NOMO-1 treated with DMSO at 0.1 percent for 48 hours (cell line): ENCODE measurements at regions not wholly inside any gene's neighbourhood (a gene's known extent, or its start where the extent isn't known, plus 50 kb on each side); places are given as distances from the start of the nearest gene placed in this dataset.
"Not testable (repeated sequence)": the region's sequence is repeated elsewhere in the genome, so short reads cannot be mapped to it uniquely, and the experiment has no call there.

Source experiments
- DNase-seq: peaks from one replicate; lab custom pipeline; 2025; ENCODE audit not compliant: unreplicated experiment; lab: John Stamatoyannopoulos, UW

DNA sequence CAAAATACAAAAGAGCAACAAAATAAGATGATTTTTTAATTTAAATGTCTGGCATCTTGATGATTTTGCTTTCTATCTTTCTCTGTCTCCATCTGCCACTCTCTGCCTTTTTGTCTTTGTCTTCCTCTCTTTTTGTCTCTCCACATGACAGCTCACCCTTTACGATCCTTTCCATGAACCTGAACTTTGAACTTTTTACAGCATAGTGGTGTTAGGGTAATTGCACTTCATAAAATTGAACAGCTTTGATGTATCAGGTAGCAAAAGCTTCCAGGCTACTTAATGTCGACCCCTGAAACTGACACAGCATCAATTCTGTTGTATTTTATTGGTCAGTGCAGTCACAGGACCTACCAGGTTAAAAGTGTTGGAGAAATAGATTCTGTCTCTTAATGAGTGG is 1517.0 kb downstream of the ADGRL3 start:
- DNase-seq = no peak

DNA sequence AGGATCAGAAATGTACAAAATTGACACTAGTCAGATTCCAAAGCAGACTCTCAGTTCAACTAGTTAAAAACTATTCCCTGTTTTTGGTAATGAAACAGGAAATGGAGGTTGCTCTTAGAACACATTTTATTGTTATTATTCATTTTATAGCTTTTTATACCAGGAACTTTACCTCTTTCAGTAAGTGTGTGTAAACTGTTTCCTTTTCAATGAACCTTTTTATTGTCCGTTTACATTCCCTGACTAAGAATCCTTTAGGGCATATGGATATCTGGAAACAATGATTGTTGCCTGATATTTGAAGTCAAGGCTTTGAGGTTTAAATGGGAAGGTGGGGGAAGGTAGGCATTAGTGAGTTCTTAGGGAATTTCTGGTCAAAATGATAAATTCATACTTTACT is 1511.4 kb downstream of the ADGRL3 start:
- DNase-seq = no peak

DNA sequence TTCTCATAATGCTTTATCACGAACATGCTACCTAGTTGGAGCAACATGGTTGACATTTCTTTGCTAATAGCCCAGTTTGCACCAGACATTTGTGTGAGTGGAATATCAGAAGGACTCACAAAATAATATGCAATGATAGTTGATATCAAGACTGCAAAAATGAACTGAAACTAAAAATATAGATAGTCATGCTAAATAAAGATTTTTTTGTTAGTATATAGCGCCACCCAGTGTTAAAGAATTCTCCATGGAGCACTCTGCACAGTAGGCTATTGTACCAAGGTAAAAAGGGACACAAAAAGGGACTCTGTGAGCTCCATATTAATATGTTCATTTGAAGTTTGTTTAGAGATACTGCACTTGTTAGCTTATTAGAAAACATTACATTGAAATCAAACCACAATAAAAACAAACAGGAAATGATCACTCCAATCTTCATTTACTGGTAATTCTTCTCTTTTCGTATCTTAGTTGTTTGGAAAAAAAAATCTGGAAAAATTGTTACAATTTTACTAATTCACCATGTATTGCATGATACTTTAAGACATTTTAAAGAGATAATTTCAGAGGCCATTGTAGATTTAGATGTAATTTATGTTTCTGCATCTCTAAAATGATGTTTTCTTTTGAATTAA is 1509.6 kb downstream of the ADGRL3 start:
- DNase-seq = peak; percentile 56

DNA sequence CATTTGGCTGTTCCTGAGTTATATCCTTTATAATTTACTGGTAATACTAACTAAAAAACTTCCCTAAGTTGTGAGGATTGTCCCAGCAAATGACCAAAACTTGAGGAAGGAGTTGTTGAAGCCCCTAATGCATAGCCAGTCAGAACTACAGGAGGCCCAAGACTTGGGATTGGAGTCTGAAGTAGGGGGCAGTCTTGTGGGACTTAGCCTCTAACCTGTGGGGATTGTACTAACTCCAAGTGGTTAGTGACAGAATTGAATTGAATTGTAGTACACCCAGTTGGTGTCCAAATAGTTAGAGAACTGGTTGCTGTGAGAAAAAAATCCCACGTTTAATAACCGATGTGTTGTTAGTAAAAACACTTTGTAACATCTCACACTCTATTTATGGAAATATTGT is 1506.3 kb downstream of the ADGRL3 start:
- DNase-seq = no peak

DNA sequence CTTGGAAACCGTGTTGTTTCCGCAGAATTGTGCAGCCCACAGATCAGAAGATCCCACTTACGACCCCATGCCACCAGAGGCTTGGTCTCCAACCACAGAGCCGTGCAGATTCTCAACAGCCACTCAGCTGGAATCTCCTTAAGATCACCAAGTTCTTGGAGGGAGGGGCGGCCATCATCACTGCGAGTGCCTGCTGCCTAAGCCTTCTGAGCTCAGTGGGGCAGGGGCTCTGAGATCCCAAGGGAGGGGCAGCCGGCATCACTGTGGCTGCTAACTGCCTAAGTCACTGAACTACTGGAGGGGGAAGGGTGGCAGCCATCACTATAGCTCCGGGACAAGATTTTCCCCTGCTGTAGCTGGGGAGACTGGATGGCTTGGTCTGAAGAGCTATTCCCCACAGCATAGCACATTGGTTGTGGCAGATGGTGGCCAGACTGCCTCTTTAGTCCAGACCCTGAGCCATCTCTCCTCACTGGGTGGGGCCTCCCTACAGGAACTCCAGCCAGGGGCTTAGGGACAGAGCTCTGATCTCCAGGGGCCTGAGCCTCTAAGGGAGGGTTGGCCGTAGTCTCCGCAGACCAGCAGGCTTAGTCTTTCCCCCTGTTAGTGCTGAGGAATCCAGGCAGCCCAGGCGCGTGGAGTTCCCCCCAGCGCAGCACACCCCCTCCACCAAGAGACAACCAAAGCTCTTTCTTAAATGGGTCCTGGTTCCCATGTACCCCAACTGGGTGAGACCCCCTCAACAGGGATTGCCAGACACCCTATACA is 1483.9 kb downstream of the ADGRL3 start:
- DNase-seq = no peak

DNA sequence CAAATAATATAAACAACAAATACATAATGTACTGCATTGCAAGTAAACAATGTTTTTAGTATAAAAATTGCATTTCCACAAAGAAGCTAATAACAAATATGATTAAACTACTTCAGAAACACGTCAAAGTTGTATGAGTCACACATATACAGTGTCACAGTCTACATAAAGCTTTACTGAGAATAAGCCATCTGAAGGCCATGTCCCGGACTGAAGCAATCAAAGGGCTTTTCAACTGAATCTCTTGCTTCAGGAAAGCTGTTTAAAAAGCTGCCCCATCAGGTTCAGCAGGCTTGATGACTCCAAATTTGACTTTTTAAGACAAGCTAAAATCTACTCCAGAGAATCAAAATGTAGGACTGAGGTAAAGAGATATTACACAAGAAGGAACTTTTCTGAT is 1476.8 kb downstream of the ADGRL3 start:
- DNase-seq = no peak

DNA sequence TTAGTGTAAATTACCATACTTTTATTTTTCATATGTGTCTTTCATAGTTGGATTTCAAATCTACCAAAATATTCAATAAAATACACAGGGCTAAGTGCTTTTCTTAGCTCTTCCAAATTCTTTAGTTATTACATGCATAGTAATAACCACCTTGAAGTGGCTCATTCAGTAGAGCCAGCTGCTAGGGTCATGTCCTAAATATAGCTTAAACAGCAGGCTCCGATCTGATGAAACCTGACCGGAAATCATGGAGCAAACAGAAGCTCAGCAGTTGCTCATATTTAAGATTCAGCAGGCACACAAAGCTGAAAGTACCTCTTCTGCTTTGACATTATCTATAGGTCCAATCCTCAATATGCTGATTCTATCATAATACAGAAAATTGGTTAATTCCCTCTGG is 1470.4 kb downstream of the ADGRL3 start:
- DNase-seq = peak; percentile 68

DNA sequence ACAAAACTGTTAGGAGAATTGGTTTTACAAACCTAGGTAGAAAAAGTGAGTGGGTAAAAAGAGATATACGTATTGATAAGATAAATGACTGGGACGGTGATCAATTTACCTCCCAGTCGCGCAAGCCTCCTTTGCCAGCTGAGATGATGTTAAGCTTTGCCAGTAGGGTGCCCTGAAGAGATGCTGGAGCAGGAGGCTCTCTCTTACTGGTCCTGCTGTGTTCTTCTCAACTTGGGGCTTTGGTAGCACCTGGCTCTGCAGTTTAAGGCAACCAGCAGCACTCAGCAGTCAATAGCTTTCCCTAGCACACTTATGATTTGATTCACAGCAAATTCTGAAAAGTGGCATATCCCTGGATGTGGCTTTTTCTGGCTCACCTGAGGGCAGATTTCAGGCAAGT is 1461.7 kb downstream of the ADGRL3 start:
- no peak for DNase-seq

DNA sequence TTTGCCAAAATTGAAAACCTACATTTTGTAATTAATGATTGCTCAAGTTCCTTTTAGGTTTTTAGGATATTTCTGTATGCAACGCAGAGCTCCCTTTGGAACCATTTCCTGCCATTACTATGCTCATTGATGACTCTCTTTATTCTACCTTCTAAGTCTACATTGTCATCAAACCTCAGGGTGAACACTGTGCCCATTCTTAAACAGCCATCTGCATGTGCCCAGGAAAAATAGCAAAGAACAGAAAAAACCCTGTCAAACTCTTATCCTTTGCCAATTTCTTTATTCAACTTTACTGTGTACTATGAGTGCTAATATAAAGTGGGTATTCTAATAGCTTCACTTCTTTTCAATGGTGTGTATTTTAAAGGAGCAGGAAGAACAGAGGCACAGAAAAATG is 1455.9 kb downstream of the ADGRL3 start:
- no peak for DNase-seq

DNA sequence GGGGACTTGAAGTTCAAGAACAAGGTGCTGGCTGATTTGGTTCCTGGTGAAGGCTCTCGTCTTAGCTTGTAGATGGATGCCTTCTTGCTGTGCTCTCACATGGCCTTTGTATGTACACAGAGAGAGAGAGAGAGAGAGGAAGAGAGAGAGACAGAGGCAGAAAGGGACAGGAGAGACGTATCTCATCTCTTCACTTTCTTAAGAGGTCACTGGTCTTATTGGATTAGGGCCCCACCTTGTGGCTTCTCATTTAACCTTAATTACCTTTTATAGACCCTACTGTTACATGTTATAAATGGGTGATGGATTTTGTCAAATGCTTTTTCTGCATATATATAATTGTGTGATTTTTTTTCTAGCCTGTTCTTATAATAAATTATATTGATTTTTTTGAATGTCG is 1444.2 kb downstream of the ADGRL3 start:
- DNase-seq = peak; percentile 55

DNA sequence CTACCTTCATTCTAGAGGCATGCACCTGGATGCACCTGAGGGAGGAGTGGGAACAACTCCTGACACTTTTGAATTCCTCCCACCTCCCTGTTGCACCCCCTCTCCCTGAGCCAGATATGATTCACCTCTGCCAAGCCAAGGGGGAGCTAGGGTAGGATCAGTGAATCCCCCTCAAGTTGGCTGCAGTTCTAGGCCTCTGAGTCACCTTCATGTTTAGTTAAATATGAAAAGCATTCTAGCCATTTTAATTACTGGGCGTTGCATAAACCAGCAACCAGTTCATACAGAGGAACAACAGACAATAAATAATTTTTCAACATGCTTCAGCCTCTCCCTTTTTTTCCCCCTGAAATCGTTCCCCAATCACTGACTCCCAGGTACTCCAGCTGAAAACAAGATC is 1440.2 kb downstream of the ADGRL3 start:
- no peak for DNase-seq

DNA sequence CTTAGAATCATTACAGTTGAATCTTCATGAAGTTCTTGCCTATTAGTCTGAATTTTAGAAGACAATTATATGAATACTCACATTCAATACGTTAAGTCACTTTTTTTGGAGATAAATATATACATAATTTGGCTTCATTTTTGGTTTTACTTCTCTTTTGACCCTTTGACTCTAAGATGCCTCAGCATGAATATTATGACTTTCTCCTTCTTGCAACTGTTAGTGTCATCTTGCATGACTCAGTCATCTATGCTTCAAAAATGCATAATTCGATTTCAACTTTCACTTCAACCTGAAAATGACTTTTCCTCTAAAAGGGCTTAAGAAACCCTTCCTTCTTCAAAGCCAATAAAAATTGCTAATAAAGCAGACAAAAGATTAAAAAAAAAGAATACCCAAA is 1427.5 kb downstream of the ADGRL3 start:
- DNase-seq = peak; percentile 70

DNA sequence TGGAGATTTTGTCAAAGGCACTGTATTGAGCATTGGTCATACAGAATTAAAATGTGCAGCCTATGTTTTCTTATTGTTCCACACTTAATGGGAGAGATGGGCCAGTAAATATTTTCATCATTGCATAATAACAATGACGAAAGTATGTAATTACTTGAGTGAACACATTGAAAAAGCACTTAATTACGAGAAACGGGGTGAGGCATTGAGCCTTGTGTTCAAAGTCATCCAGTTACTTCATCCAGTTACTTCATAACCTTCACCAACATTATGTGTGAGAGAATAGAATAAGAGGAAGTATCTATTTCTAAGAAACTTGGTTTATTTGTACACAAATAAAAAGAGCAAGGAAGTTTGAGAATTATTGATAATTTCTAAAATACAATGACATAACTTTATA is 1427.0 kb downstream of the ADGRL3 start:
- DNase-seq = peak; percentile 77

DNA sequence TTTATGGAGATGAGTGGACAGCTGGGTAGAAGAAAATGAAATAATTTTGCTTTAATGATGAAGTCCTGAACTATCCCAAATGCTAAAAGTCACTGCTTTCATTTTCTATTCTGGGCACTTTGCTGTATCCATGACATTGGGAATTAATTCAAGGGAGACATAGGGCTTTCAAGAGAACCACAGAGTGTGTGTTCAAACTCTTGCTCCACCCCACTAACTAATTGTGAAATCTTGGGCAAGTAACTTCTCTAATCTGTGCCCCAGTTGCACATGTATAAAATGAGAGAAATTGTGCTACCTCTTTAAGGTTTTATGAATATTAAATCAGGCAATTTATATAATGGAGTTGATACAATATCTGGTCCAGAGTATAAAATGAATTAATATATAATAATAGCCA is 1422.0 kb downstream of the ADGRL3 start:
- DNase-seq = peak; percentile 71

DNA sequence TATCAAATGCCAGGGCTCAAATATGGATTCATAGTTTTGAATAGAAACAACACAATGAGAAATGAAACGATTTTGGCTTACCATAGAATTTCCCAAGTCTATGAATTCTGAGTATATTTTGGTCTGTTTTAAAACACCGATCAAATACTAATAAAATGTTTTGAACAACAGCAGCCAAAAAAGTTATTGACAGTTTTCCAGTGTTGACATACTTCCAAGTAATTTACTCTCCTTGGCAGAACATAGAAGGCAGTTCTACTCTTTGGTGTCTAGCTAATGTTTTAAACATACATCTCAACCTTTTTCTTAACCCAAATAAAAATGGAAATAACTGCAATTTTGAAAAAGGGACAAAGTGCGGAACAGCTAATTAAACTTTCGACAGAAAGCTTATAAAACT is 1419.8 kb downstream of the ADGRL3 start:
- DNase-seq = no peak

DNA sequence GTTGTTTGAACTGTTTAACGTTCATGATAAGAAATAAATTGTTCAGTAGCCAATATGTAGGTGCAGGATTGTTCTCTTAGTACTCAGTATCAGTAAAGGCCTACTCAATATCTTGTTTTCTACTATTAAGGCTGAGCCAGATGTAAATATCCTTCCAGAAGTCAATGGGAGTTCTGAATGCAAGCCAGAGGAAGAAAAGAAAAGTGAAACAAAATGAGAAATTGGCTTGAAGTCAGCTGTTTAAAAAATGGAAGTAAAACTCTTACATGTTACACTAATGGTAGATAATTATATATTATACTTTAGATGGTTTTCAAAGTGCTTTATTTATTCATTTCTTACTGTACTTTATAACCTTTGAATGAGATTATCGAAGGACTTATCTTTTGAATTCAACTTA is 1417.9 kb downstream of the ADGRL3 start:
- DNase-seq = peak; percentile 9

DNA sequence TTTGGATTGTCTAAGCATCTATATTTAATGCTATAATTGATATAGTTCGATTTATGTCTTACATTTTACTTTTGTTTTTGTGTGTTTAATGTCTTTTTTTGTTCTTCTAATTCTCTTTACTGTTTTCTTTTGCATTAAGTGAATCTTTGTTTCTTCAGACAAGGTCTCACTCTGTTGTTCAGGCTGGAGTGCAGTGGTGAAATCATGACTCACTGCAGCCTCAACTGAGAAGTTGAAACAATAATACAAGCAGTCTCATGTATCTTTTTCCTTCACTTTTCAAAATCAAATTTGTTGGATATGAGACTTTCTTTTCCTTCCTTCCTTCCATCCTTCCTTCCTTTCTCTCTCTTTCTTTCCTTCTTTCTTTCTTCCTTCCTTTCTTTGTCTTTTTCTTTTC is 1401.6 kb downstream of the ADGRL3 start:
- no peak for DNase-seq

DNA sequence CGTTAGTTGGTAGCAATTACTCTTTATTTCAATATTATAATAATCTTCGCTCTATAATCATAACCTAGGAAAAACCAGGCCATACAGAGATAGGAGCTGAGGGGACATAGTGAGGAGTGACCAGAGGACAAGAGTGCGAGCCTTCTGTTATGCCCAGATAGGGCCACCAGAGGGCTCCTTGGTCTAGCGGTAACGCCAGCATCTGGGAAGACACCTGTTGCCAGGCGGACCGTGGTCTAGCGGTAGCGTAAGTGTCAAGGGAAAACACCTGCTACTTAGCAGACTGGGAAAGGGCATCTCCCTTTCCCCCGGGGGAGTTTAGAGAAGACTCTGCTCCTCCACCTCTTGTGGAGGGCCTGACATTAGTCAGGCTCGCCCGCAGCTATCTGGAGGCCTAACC is 1395.1 kb downstream of the ADGRL3 start:
- not testable (repeated sequence) for DNase-seq

DNA sequence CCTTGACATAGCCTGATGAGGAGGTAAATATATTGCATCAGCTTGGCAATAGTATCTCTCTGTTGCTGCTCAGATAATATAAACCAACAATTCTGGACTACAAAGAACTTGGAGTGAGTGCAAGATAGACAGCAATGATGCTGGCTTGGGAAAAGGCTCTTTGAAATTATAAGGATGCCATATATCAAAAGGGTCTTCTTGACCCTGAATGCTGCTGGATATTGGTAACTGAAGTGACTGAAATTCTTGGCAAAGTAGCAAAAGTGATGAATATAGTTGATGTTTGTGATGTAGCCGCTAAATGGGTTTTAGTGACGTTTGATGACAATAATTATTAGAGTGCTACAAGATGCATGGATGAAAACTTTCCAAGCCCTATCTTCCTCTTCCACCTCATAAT is 1391.6 kb downstream of the ADGRL3 start:
- no peak for DNase-seq

DNA sequence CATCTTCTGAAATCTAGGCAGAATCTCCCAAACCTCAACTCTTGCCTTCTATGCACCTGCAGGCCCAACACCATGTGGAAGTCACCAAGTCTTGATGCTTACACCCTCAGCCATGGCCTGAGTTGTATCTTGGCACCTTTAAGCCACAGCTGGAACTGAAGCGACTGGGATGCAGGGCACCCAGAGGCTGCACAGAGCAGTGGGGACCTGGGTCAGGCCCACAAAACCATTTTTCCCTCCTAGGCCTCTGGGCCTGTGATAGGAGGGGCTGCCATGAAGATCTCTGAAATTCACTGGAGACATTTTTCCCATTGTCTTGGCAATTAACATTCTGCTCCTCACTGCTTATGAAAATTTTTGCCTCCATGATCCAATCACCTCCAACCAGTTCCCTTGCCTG is 1388.5 kb downstream of the ADGRL3 start:
- no peak for DNase-seq

DNA sequence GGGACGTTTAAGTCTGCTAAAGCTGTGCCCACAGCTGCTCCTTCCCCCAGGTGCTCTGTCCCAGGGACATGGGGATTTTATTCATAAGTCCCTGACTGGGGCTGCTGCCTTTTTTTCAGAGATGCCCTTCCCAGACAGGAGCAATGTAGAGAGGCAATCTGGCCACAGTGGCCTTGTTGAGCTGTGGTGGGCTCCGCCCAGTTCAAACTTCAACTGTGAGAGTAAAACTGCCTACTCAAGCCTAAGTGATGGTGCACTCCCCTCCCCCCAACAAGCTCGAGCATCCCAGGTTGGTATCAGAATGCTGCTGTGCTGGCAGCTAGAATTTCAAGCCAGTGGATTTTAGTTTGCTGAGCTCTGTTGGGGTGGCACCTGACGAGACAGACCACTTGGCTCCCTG is 1371.4 kb downstream of the ADGRL3 start:
- DNase-seq = no peak

DNA sequence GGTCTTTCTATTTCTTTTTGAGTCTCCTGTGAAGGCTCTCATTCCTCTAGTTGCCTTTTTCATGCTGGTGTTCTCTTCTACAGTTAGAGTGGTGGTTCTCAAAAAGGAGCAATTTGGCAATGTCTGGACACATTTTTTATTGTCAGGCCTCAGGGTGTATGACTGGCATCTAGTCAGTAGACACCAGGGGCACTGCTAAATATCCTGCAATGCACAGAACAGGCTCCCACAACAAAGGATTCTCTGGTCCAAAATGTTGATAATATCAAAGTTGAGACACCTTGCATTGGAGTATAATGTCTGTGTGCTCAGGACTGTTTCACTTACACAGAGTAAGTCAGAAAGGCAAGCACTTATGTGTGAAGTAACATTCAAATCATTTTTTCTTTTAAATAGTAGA is 1360.7 kb downstream of the ADGRL3 start:
- DNase-seq = no peak

DNA sequence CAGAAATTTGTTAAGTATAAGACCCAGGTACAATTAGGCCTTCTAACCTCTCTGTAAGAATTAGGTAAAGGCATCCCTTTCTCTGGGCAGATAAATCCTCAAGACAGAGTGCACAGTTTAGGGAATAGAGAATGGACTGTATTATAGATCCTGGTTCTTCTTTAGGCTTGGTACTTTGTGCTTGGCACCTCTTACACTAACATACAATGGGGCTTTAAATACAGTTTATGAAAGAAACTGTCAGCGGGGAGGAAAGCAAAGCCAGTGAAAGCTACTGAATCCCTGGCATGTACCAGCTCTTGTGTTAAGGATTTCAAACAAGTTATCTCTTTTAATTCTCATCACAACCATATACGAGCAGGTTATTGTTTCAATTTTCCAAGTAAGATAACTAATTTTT is 1350.0 kb downstream of the ADGRL3 start:
- DNase-seq = no peak
